ENCODE measurements at regions not wholly inside any gene's neighbourhood (a gene's known extent, or its start where the extent isn't known, plus 50 kb on each side); places are given as distances from the start of the nearest gene placed in this dataset.

DNA sequence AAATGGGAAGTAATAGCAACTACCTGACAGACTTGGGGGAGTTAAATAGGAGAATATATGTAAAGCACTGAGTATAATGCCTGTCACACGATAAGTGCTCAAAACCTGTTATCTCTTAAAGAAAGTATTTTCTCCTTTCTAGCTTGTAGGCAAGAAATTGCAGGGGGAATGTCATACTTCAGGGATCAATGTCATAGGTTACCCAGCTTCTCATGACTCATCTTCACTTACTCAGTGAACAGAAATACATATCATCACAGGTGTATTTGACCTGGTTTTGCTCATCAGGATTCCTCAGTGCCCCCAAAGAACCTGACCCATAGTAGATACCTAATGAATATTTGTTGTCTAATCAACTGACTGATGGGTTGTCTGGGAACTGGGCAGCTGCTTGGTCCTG lies 285.0 kb upstream of the ATP2B1 start:
- TF ChIP-seq, protein P1, sequence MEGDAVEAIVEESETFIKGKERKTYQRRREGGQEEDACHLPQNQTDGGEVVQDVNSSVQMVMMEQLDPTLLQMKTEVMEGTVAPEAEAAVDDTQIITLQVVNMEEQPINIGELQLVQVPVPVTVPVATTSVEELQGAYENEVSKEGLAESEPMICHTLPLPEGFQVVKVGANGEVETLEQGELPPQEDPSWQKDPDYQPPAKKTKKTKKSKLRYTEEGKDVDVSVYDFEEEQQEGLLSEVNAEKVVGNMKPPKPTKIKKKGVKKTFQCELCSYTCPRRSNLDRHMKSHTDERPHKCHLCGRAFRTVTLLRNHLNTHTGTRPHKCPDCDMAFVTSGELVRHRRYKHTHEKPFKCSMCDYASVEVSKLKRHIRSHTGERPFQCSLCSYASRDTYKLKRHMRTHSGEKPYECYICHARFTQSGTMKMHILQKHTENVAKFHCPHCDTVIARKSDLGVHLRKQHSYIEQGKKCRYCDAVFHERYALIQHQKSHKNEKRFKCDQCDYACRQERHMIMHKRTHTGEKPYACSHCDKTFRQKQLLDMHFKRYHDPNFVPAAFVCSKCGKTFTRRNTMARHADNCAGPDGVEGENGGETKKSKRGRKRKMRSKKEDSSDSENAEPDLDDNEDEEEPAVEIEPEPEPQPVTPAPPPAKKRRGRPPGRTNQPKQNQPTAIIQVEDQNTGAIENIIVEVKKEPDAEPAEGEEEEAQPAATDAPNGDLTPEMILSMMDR (IDR thresholded peaks at IDR 0.05; ENCODE audit: unreplicated experiment) = no peak
- no peaks in the 10 kb centered on the region for H3K9me3 Mint-ChIP-seq (ENCODE audit: low read depth, unreplicated experiment)
- no peak for DNase-seq
- no peaks in the 10 kb centered on the region for H3K36me3 Mint-ChIP-seq (ENCODE audit: insufficient read depth, unreplicated experiment)
- no peak overlapping the region for H3K4me3 Mint-ChIP-seq (ENCODE audit: low read depth, unreplicated experiment)
- H3K4me1 Mint-ChIP-seq (ENCODE audit: low read depth, unreplicated experiment) = no peaks in the 10 kb centered on the region
- intact Hi-C loops (cut with micrococcal nuclease; ENCODE audit: unreplicated experiment) = no loop called here
- H3K27me3 Mint-ChIP-seq (ENCODE audit: unreplicated experiment) = no peaks in the 10 kb centered on the region
- CTCF ChIA-PET = no interaction called here
- H3K27ac Mint-ChIP-seq (ENCODE audit: unreplicated experiment) = no peak overlapping the region
- BruUV-seq (replicated peaks) = no TSS peak

DNA sequence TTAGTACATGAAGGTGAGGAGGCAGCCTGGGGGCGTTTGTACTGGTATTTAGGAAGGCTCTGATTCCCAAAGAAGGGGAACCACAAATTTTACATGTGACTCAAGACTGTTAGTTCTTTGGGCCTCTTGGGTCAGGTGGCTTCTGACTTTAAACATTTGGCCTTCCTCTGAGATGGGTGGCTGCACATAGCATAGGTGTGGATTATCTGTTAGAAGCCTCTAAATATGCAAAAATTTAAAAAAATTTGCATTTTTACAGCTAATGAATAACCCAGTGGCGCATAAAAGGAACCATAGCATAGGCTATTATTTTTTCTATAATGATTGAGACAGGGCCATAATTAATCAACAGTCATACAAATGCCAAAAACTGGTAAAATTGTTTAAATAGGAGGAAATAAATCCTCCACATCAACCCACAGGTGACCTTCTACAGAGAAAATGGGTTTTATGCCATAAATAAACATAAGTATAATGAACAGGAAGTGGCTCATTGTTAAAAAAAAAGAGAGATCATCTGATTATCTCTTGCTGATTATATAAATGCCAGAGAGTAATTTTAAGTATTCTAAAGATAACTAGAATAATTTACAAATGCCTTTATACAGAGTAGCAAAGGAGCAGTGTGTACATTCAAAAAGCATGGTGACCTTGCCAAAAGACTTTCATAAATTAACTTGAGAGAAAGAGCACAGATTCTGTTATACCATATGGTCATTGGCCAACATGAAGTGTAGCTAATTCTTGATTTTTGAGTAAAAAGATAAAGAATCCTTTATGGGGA lies 284.2 kb upstream of the ATP2B1 start:
- TF ChIP-seq, protein P1 (IDR thresholded peaks at IDR 0.05; ENCODE audit: unreplicated experiment) = no peak
- CTCF ChIA-PET = interaction anchor here (1.0 kb wide), 1 partner anchor 10 kb away, joined by 7 read pairs; no protein-coding TSS in a partner anchor
- H3K27ac Mint-ChIP-seq (ENCODE audit: unreplicated experiment) = no peak overlapping the region

DNA sequence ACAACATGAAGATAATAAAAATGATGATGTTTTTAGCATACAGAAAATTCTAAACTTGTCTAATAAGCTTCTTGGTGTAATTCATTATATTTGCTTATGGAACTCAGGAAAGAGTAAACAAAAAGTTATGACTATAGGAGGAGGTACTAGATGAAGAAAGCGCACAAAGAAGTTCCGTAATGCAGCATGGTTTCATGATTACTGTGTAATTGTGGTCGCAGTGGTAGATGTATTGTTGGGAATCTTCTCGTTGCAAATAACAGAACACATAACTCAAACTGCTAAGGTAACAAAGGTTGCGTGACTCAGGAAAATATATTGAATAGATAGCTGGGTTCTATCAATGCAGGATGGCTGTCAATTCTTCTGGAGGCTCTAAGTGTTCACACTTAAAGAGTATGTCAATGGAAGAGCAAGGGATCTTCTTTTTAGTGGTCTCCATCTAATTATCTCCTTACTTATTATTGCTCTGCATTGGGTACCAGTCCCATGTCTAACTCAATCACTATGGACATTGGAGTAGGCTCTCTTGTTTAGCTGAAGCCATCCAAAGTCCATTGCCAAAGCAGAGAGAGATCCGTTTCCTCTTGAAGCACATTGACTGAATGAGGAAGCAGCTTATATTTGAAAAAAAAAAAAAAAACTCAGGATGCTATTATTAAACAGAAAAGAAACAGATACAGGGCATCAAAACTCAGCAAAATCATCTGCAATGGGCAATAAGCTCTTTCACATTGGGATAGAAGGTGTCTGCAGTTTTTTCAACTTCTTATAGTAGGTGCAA lies 283.4 kb upstream of the ATP2B1 start:
- TF ChIP-seq, protein P1 (IDR thresholded peaks at IDR 0.05; ENCODE audit: unreplicated experiment) = no peak
- CTCF ChIA-PET = interaction anchor here (1.0 kb wide), 1 partner anchor 9 kb away, joined by 7 read pairs; no protein-coding TSS in a partner anchor
- H3K36me3 Mint-ChIP-seq (ENCODE audit: insufficient read depth, unreplicated experiment) = no peaks in the 10 kb centered on the region
- no peaks in the 10 kb centered on the region for H3K9me3 Mint-ChIP-seq (ENCODE audit: low read depth, unreplicated experiment)
- no peaks in the 10 kb centered on the region for H3K27me3 Mint-ChIP-seq (ENCODE audit: unreplicated experiment)
- intact Hi-C loops (cut with micrococcal nuclease; ENCODE audit: unreplicated experiment) = no loop called here
- no peak overlapping the region for H3K4me3 Mint-ChIP-seq (ENCODE audit: low read depth, unreplicated experiment)
- no peak overlapping the region for H3K27ac Mint-ChIP-seq (ENCODE audit: unreplicated experiment)
- no TSS peak for BruUV-seq (replicated peaks)
- no peaks in the 10 kb centered on the region for H3K4me1 Mint-ChIP-seq (ENCODE audit: low read depth, unreplicated experiment)
- no peak for DNase-seq

More for the DNA sequence above, 284.2 kb upstream of the ATP2B1 start:
- Mint-ChIP-seq H3K4me3 (ENCODE audit: low read depth, unreplicated experiment) (no peak overlapping the region), H3K36me3 (ENCODE audit: insufficient read depth, unreplicated experiment) (no peaks in the 10 kb centered on the region), H3K9me3 (ENCODE audit: low read depth, unreplicated experiment) (no peaks in the 10 kb centered on the region), H3K4me1 (ENCODE audit: low read depth, unreplicated experiment) (no peaks in the 10 kb centered on the region), H3K27me3 (ENCODE audit: unreplicated experiment) (no peaks in the 10 kb centered on the region)
- BruUV-seq (replicated peaks) = no TSS peak
- DNase-seq = no peak
- intact Hi-C loops (cut with micrococcal nuclease; ENCODE audit: unreplicated experiment) = no loop called here

DNA sequence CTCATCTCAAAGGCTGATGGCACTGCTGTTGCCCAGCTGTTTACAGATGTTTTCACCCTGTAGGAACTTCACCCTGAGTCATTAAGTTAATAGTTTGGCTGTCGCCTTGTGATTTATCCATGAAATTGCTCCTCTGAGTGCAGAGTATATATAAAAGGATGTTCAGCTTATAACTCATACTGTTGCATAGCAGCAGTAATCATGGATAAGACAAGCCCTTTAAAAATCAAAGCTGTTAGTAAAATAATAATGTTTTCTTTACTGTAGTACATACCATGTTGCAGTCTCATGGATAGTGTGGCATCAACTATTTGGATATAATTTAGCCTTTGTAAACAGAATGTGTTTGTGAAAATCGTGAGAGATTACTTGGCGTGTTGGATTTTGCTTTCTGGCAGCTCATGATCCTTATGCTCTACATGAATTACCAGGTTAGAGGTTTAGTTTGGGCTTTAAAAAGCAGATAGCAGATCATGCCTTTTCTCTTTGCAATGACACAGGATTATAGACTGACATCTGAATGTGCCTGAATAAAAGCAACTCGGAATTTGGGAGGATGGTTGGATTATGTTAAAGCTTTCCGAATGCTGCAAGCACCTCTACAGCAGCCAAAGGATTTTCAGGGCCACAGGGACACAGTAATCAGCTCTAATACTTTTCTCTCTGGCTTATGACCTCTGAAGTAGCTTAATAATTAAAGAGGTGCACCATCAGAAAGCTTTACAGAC lies 279.7 kb upstream of the ATP2B1 start:
- H3K27me3 Mint-ChIP-seq (ENCODE audit: unreplicated experiment) = no peaks in the 10 kb centered on the region
- no peaks in the 10 kb centered on the region for H3K36me3 Mint-ChIP-seq (ENCODE audit: insufficient read depth, unreplicated experiment)
- no peaks in the 10 kb centered on the region for H3K9me3 Mint-ChIP-seq (ENCODE audit: low read depth, unreplicated experiment)
- H3K4me1 Mint-ChIP-seq (ENCODE audit: low read depth, unreplicated experiment) = no peaks in the 10 kb centered on the region
- no peak for DNase-seq
- no TSS peak for BruUV-seq (replicated peaks)
- no peak overlapping the region for H3K27ac Mint-ChIP-seq (ENCODE audit: unreplicated experiment)
- intact Hi-C loops (cut with micrococcal nuclease; ENCODE audit: unreplicated experiment) = no loop called here
- TF ChIP-seq, protein P1 (IDR thresholded peaks at IDR 0.05; ENCODE audit: unreplicated experiment) = no peak
- H3K4me3 Mint-ChIP-seq (ENCODE audit: low read depth, unreplicated experiment) = no peak overlapping the region
- CTCF ChIA-PET = interaction anchor here (1.4 kb wide), 1 partner anchor 279 kb away, joined by 4 read pairs; no protein-coding TSS in a partner anchor
